Small intestine (tissue), 7 donors: ENCODE measurements at regions not wholly inside any gene's neighbourhood (a gene's known extent, or its start where the extent isn't known, plus 50 kb on each side); places are given as distances from the start of the nearest gene placed in this dataset.

ENCODE experiments used
- DNase-seq, 2 donors: peaks; one replicate each; pipeline versions ENCODE4 v3.0.0 to v3.0.0-alpha.2; 2013
- FAIRE-seq: peaks from 2 replicates; lab custom pipeline; 2012; peaks lifted over from hg19 to GRCh38; lab: Jason Lieb, UNC
- H3K27ac ChIP-seq, 3 donors: one replicate each; pipeline ENCODE4 v1.5.1; 2013; ENCODE audit warnings: low read length in 2 of 3, mild to moderate bottlenecking in 2 of 3, control low read depth in 1 of 3, inconsistent platforms in 1 of 3, low read depth in 1 of 3, moderate library complexity in 1 of 3
- H3K27me3 ChIP-seq, 3 donors: one replicate each; pipeline ENCODE4 v1.6.1; 2013; ENCODE audit warnings: low read length in 3 of 3, inconsistent platforms in 1 of 3; ENCODE audit not compliant: control insufficient read depth in 3 of 3, insufficient read depth in 3 of 3
- H3K36me3 ChIP-seq, 3 donors: one replicate each; pipeline ENCODE4 v1.6.1; 2013; ENCODE audit warnings: low read length in 3 of 3, inconsistent platforms in 1 of 3, low read depth in 1 of 3, mild to moderate bottlenecking in 1 of 3, moderate library complexity in 1 of 3; ENCODE audit not compliant: control insufficient read depth in 3 of 3, insufficient read depth in 2 of 3
- H3K4me1 ChIP-seq, 3 donors: one replicate each; pipeline ENCODE4 v1.6.1; 2013; ENCODE audit warnings: low read length in 2 of 3, inconsistent platforms in 1 of 3, low read depth in 1 of 3, mild to moderate bottlenecking in 1 of 3, moderate library complexity in 1 of 3; ENCODE audit not compliant: control insufficient read depth in 3 of 3, insufficient read depth in 2 of 3
- H3K4me3 ChIP-seq, 3 donors: one replicate each; pipeline ENCODE4 v1.5.1; 2013; ENCODE audit warnings: low read length in 3 of 3, control low read depth in 1 of 3, inconsistent platforms in 1 of 3, low read depth in 1 of 3, mild to moderate bottlenecking in 1 of 3, moderate library complexity in 1 of 3
- H3K9me3 ChIP-seq, 2 donors: one replicate each; pipeline ENCODE4 v1.6.1; 2013; ENCODE audit warnings: low read depth in 1 of 2, low read length in 1 of 2; ENCODE audit not compliant: control insufficient read depth in 2 of 2, insufficient read depth in 1 of 2
- WGBS, 3 donors: extraction: QIAGEN DNeasy Blood & Tissue Kit; methylation state at CpG; one replicate each; pipeline ENCODE4 v1.1.7; 2013; 5-methylcytosine and 5-hydroxymethylcytosine counted together
- donor health status: healthy with polysubstance abuse.
- donor health status: control.
- donor health status: control.
- donor health status: Bipolar disorder and iron deficiency.
- donor health status: healthy.

GRCh38 chr1:81119319-81119718, 681.4 kb upstream of the ADGRL2 start:
- H3K4me3 ChIP-seq, result no peak overlapping the region
- H3K27me3 ChIP-seq, result no peaks in the 10 kb centered on the region
- 91 to 98% (median 93%) methylated on average over 1 of the region's 1 CpG for WGBS, 3 donors
- no peak for FAIRE-seq
- H3K9me3 ChIP-seq, result peaks cover 0 to 2% of the 10 kb centered on the region in 2 donors
- H3K4me1 ChIP-seq, result no peaks in the 10 kb centered on the region
- H3K36me3 ChIP-seq, result no peaks in the 10 kb centered on the region
- no peak overlapping the region for H3K27ac ChIP-seq
- no peak for DNase-seq

GRCh38 chr1:81118550-81118949, 682.2 kb upstream of the ADGRL2 start:
- H3K4me1 ChIP-seq, result no peaks in the 10 kb centered on the region
- H3K4me3 ChIP-seq, result no peak overlapping the region
- FAIRE-seq (no peak), DNase-seq (no peak)
- H3K36me3 ChIP-seq, result no peaks in the 10 kb centered on the region
- no peak overlapping the region for H3K27ac ChIP-seq
- H3K27me3 ChIP-seq, result no peaks in the 10 kb centered on the region
- peaks cover 0 to 4% of the 10 kb centered on the region in 2 donors for H3K9me3 ChIP-seq

- Histone ChIP-seq H3K27ac (no peak overlapping the region), H3K4me3 (no peak overlapping the region), H3K4me1 (no peaks in the 10 kb centered on the region), H3K9me3 (peaks cover 0 to 4% of the 10 kb centered on the region in 2 donors), H3K36me3 (no peaks in the 10 kb centered on the region), H3K27me3 (no peaks in the 10 kb centered on the region)
- DNase-seq, result no peak
- no peak for FAIRE-seq
- 81 to 88% (median 85%) methylated on average over 2 of the region's 2 CpGs for WGBS, 3 donors
Observed at GRCh38 chr1:81115422-81115821, 685.3 kb upstream of the ADGRL2 start.

- WGBS, 3 donors, result 90 to 92% (median 92%) methylated on average over 5 of the region's 5 CpGs
- no peaks in the 10 kb centered on the region for H3K36me3 ChIP-seq
- DNase-seq (no peak), FAIRE-seq (no peak)
- no peaks in the 10 kb centered on the region for H3K27me3 ChIP-seq
- peaks cover 0 to 4% of the 10 kb centered on the region in 2 donors for H3K9me3 ChIP-seq
- no peaks in the 10 kb centered on the region for H3K4me1 ChIP-seq
- H3K4me3 ChIP-seq, result no peak overlapping the region
- H3K27ac ChIP-seq, result no peak overlapping the region
Observed at GRCh38 chr1:81114191-81114590, 686.5 kb upstream of the ADGRL2 start.

- no peak overlapping the region for H3K4me3 ChIP-seq
- no peaks in the 10 kb centered on the region for H3K36me3 ChIP-seq
- H3K27ac ChIP-seq, result no peak overlapping the region
- DNase-seq (no peak), FAIRE-seq (no peak)
- H3K4me1 ChIP-seq, result no peaks in the 10 kb centered on the region
- no peaks in the 10 kb centered on the region for H3K27me3 ChIP-seq
- H3K9me3 ChIP-seq, result peaks cover 0 to 4% of the 10 kb centered on the region in 2 donors
Observed at GRCh38 chr1:81113688-81114087, 687.0 kb upstream of the ADGRL2 start.

- Histone ChIP-seq H3K27me3 (no peaks in the 10 kb centered on the region), H3K4me1 (no peaks in the 10 kb centered on the region), H3K27ac (no peak overlapping the region), H3K36me3 (no peaks in the 10 kb centered on the region), H3K4me3 (no peak overlapping the region), H3K9me3 (peaks cover 0 to 4% of the 10 kb centered on the region in 2 donors)
- 83 to 91% (median 87%) methylated on average over 2 of the region's 2 CpGs for WGBS, 3 donors
- DNase-seq, result no peak
- FAIRE-seq, result no peak
Observed at GRCh38 chr1:81111818-81112217, 688.9 kb upstream of the ADGRL2 start.

GRCh38 chr1:81109038-81109437, 691.7 kb upstream of the ADGRL2 start:
- WGBS, 3 donors, result 83 to 98% (median 89%) methylated on average over 4 of the region's 4 CpGs
- Histone ChIP-seq H3K4me3 (no peak overlapping the region), H3K9me3 (no peaks in the 10 kb centered on the region), H3K27ac (no peak overlapping the region), H3K36me3 (no peaks in the 10 kb centered on the region), H3K27me3 (no peaks in the 10 kb centered on the region), H3K4me1 (no peaks in the 10 kb centered on the region)
- FAIRE-seq (no peak), DNase-seq (no peak)

- Histone ChIP-seq H3K27ac (no peak overlapping the region), H3K4me1 (no peaks in the 10 kb centered on the region), H3K9me3 (peaks cover 0 to 4% of the 10 kb centered on the region in 2 donors), H3K4me3 (no peak overlapping the region), H3K36me3 (no peaks in the 10 kb centered on the region), H3K27me3 (no peaks in the 10 kb centered on the region)
- WGBS, 3 donors, result 64 to 72% (median 69%) methylated on average over 3 of the region's 3 CpGs
- no peak for FAIRE-seq
- DNase-seq, result no peak
Observed at GRCh38 chr1:81097860-81098259, 702.9 kb upstream of the ADGRL2 start.

GRCh38 chr1:81073580-81073979, 727.2 kb upstream of the ADGRL2 start:
- Histone ChIP-seq H3K4me3 (no peak overlapping the region), H3K4me1 (no peaks in the 10 kb centered on the region), H3K27ac (no peak overlapping the region), H3K27me3 (no peaks in the 10 kb centered on the region), H3K36me3 (no peaks in the 10 kb centered on the region), H3K9me3 (no peaks in the 10 kb centered on the region)
- DNase-seq (no peak), FAIRE-seq (no peak)
- WGBS, 3 donors, result 86 to 96% (median 89%) methylated on average over 1 of the region's 1 CpG
